CD4-positive, CD25-positive, alpha-beta regulatory T cell (primary cell): ENCODE measurements at regions not wholly inside any gene's neighbourhood (a gene's known extent, or its start where the extent isn't known, plus 50 kb on each side); places are given as distances from the start of the nearest gene placed in this dataset.

Experiments used
- ATAC-seq, 2 donors: fragments of 150-1000 bp; cut with Tn5 transposase; one replicate each; pipeline ENCODE4 v1.10.0; 2021; ENCODE audit warnings: low read depth in 2 of 2, moderate number of reproducible peaks in 2 of 2, moderate library complexity in 1 of 2
- DNase-seq, 3 donors: peaks; one replicate each; pipeline versions ENCODE4 v3.0.0 to v3.0.0-alpha.2; 2012 to 2022; ENCODE audit warnings: mixed read lengths in 1 of 3
- H3K27ac ChIP-seq: one replicate; pipeline ENCODE4 v1.7.0; 2013; ENCODE audit warnings: mild to moderate bottlenecking, low read length; ENCODE audit not compliant: insufficient read depth, poor library complexity, severe bottlenecking
- H3K27me3 ChIP-seq: one replicate; pipeline ENCODE4 v1.7.0; 2013; ENCODE audit warnings: low read length; ENCODE audit not compliant: control insufficient read depth, insufficient read depth
- H3K36me3 ChIP-seq: one replicate; pipeline ENCODE4 v1.7.0; 2013; ENCODE audit warnings: mild to moderate bottlenecking, low read length, moderate library complexity; ENCODE audit not compliant: control insufficient read depth, insufficient read depth
- H3K4me1 ChIP-seq: 2 replicates; pipeline ENCODE4 v1.7.0; 2013; ENCODE audit warnings: mild to moderate bottlenecking, low read length; ENCODE audit not compliant: insufficient read depth, control insufficient read depth, poor library complexity, severe bottlenecking
- H3K4me3 ChIP-seq: one replicate; pipeline ENCODE4 v1.7.0; 2013; ENCODE audit warnings: low read depth, mild to moderate bottlenecking, low read length, moderate library complexity
- H3K9me3 ChIP-seq, 2 experiments: 1 replicate in 1 of 2; 2 replicates in 1 of 2; pipeline ENCODE4 v1.7.0; 2013; ENCODE audit warnings: low read length in 2 of 2, mild to moderate bottlenecking in 1 of 2, moderate library complexity in 1 of 2; ENCODE audit not compliant: control insufficient read depth in 2 of 2
- H3K27ac Mint-ChIP-seq, 3 donors: one replicate each; pipeline ENCODE4 v1.8.0; 2020 to 2022; ENCODE audit warnings: mild to moderate bottlenecking in 3 of 3, mixed read lengths in 3 of 3, moderate library complexity in 2 of 3
- H3K27me3 Mint-ChIP-seq: one replicate; pipeline ENCODE4 v1.8.0; 2022; ENCODE audit warnings: mild to moderate bottlenecking, mixed read lengths
- H3K36me3 Mint-ChIP-seq: one replicate; pipeline ENCODE4 v1.8.0; 2020; ENCODE audit warnings: mixed read lengths
- H3K4me1 Mint-ChIP-seq, 4 donors: one replicate each; pipeline ENCODE4 v1.8.0; 2020 to 2022; ENCODE audit warnings: mixed read lengths in 4 of 4, mild to moderate bottlenecking in 1 of 4
- H3K4me3 Mint-ChIP-seq, 4 donors: one replicate each; pipeline ENCODE4 v1.8.0; 2020 to 2022; ENCODE audit warnings: mild to moderate bottlenecking in 4 of 4, mixed read lengths in 4 of 4, moderate library complexity in 3 of 4
- H3K9me3 Mint-ChIP-seq, 7 donors: one replicate each; pipeline ENCODE4 v1.8.0; 2020 to 2022; ENCODE audit warnings: mixed read lengths in 7 of 7, mild to moderate bottlenecking in 3 of 7, moderate library complexity in 2 of 7

- no peak overlapping the region for H3K4me3 ChIP-seq
- no peak overlapping the region for H3K4me3 Mint-ChIP-seq
- ATAC-seq (no peak), DNase-seq (no peak)
- H3K27ac Mint-ChIP-seq: no peak overlapping the region
- H3K27me3 Mint-ChIP-seq: no peaks in the 10 kb centered on the region
- no peaks in the 10 kb centered on the region for H3K36me3 Mint-ChIP-seq
- no peak overlapping the region for H3K27ac ChIP-seq
- H3K4me1 Mint-ChIP-seq: no peaks in the 10 kb centered on the region
- H3K27me3 ChIP-seq: no peaks in the 10 kb centered on the region
- H3K9me3 ChIP-seq: no peaks in the 10 kb centered on the region
- no peaks in the 10 kb centered on the region for H3K36me3 ChIP-seq
- H3K9me3 Mint-ChIP-seq: peaks cover 0 to 9% (median 3%) of the 10 kb centered on the region in 7 donors
- H3K4me1 ChIP-seq: no peaks in the 10 kb centered on the region
Observed at GRCh38 chr10:83367036-83367435, 772.3 kb upstream of the GHITM start.

- no peaks in the 10 kb centered on the region for H3K36me3 ChIP-seq
- H3K27ac ChIP-seq: no peak overlapping the region
- DNase-seq (no peak), ATAC-seq (no peak)
- Mint-ChIP-seq H3K27ac (no peak overlapping the region), H3K27me3 (no peaks in the 10 kb centered on the region), H3K9me3 (peaks cover 3 to 19% (median 6%) of the 10 kb centered on the region in 7 donors), H3K4me1 (no peaks in the 10 kb centered on the region), H3K4me3 (no peak overlapping the region), H3K36me3 (no peaks in the 10 kb centered on the region)
- no peaks in the 10 kb centered on the region for H3K27me3 ChIP-seq
- H3K9me3 ChIP-seq: no peaks in the 10 kb centered on the region
- no peaks in the 10 kb centered on the region for H3K4me1 ChIP-seq
- no peak overlapping the region for H3K4me3 ChIP-seq
Observed at GRCh38 chr10:83371696-83372490, 767.4 kb upstream of the GHITM start.

DNA sequence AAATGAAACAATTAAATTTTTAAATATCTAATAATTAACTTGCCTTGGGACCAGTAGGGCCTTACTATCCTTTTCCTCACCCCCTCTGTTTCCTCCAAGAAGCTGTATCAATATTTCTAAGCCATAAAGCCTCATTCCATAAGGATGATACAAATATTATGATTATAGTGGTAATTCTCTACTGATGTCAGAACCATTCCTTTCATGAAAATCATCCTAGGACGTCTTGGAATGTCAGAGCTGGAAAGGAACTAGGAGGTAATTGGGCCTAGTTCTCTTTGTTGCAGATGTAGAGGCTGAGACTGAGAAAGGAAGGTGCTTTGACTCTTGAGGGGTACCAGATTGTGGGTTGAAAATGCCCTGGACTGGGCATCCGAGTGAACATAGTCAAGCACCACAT is 766.7 kb upstream of the GHITM start:
- H3K4me3 ChIP-seq: no peak overlapping the region
- no peak for ATAC-seq
- no peaks in the 10 kb centered on the region for H3K36me3 ChIP-seq
- Mint-ChIP-seq H3K27ac (no peak overlapping the region), H3K4me3 (no peak overlapping the region), H3K36me3 (no peaks in the 10 kb centered on the region), H3K9me3 (peaks cover 3 to 24% (median 8%) of the 10 kb centered on the region in 7 donors), H3K4me1 (no peaks in the 10 kb centered on the region), H3K27me3 (no peaks in the 10 kb centered on the region)
- H3K27ac ChIP-seq: no peak overlapping the region
- no peaks in the 10 kb centered on the region for H3K9me3 ChIP-seq
- no peaks in the 10 kb centered on the region for H3K4me1 ChIP-seq
- no peaks in the 10 kb centered on the region for H3K27me3 ChIP-seq
- DNase-seq: no peak

DNA sequence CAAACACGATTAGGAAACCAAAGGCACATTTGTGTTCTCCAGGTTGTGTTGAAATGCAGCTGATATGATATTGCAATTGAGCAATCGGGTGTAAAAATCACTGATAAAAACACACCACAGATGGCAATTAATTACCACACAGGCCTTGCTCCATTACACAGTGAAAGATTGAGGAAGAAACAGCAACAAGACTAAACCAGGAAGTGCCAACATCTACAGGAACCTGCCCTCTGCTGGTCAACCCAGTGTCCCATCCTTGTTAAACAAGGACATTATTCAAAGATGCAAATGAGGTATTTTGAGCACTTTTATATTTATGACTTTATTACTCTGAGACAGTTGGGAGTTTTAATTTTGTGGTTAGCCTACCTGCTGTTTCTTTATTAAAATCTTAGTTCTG is 765.6 kb upstream of the GHITM start:
- H3K36me3 Mint-ChIP-seq: no peaks in the 10 kb centered on the region
- no peak overlapping the region for H3K27ac Mint-ChIP-seq

DNA sequence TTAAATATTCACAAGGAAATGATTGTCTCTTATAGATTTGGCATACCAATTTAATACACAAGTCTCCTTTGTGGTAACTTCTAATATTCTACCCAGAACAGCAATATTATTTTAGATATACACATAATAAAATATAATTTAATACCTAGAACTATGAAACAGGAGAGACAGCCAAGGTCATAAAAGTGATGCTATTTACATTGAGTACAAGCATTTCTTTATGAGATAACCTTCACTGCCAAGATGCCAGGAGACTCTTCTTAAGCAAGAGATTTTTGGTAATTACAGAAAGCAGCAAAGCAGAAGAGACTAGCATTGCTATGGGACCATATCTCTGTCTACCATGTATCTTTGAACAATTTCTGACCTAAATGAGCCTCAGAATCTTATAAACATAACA is 764.6 kb upstream of the GHITM start:
- no peaks in the 10 kb centered on the region for H3K36me3 ChIP-seq
- ATAC-seq (no peak), DNase-seq (no peak)
- Mint-ChIP-seq H3K36me3 (no peaks in the 10 kb centered on the region), H3K9me3 (peaks cover 3 to 21% (median 8%) of the 10 kb centered on the region in 7 donors), H3K4me1 (no peaks in the 10 kb centered on the region), H3K4me3 (no peak overlapping the region), H3K27ac (no peak overlapping the region), H3K27me3 (no peaks in the 10 kb centered on the region)
- no peak overlapping the region for H3K4me3 ChIP-seq
- H3K27ac ChIP-seq: no peak overlapping the region
- H3K4me1 ChIP-seq: no peaks in the 10 kb centered on the region
- H3K27me3 ChIP-seq: no peaks in the 10 kb centered on the region
- H3K9me3 ChIP-seq: no peaks in the 10 kb centered on the region

More for the DNA sequence above, 765.6 kb upstream of the GHITM start:
- Histone ChIP-seq H3K27ac (no peak overlapping the region), H3K27me3 (no peaks in the 10 kb centered on the region), H3K4me1 (no peaks in the 10 kb centered on the region), H3K36me3 (no peaks in the 10 kb centered on the region), H3K9me3 (no peaks in the 10 kb centered on the region), H3K4me3 (no peak overlapping the region)
- H3K4me1 Mint-ChIP-seq: no peaks in the 10 kb centered on the region
- H3K4me3 Mint-ChIP-seq: no peak overlapping the region
- H3K27me3 Mint-ChIP-seq: no peaks in the 10 kb centered on the region
- peaks cover 1 to 24% (median 8%) of the 10 kb centered on the region in 7 donors for H3K9me3 Mint-ChIP-seq
- ATAC-seq: no peak
- no peak for DNase-seq

DNA sequence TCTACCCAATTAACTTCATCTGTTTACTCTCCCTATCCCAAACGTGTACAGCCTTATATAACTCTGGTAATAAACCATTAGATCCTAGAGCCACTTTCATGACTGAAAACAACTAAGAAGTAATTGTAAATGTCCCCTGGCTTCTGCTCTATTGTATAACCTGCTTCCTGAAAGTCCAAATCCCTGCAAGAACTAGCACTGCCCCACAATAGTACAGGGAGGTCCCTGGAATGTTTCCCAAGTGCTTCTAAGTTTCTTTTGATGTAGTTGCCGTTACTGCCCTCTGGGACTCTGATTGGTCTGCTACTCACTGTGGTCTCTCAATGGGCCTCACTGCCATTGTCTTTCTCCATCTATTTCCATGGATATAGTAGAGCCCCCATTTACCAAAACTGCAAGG is 764.0 kb upstream of the GHITM start:
- no peaks in the 10 kb centered on the region for H3K4me1 Mint-ChIP-seq
- no peak overlapping the region for H3K27ac Mint-ChIP-seq
- no peak overlapping the region for H3K4me3 ChIP-seq

GRCh38 chr10:83397806-83398205 is 741.5 kb upstream of the GHITM start:
- Mint-ChIP-seq H3K27ac (no peak overlapping the region), H3K4me1 (no peaks in the 10 kb centered on the region), H3K27me3 (no peaks in the 10 kb centered on the region), H3K36me3 (no peaks in the 10 kb centered on the region), H3K4me3 (no peak overlapping the region), H3K9me3 (peaks cover 0 to 13% (median 4%) of the 10 kb centered on the region in 7 donors)
- H3K9me3 ChIP-seq: no peaks in the 10 kb centered on the region
- H3K4me3 ChIP-seq: no peak overlapping the region
- no peak for ATAC-seq
- DNase-seq: no peak
- H3K27me3 ChIP-seq: no peaks in the 10 kb centered on the region
- no peak overlapping the region for H3K27ac ChIP-seq
- H3K36me3 ChIP-seq: no peaks in the 10 kb centered on the region
- H3K4me1 ChIP-seq: no peaks in the 10 kb centered on the region

More for the DNA sequence above, 764.0 kb upstream of the GHITM start:
- no peak overlapping the region for H3K4me3 Mint-ChIP-seq
- no peaks in the 10 kb centered on the region for H3K4me1 ChIP-seq
- no peaks in the 10 kb centered on the region for H3K36me3 ChIP-seq
- H3K9me3 ChIP-seq: no peaks in the 10 kb centered on the region
- no peaks in the 10 kb centered on the region for H3K27me3 ChIP-seq
- no peak overlapping the region for H3K27ac ChIP-seq
- ATAC-seq (no peak), DNase-seq (no peak)
- H3K9me3 Mint-ChIP-seq: peaks cover 4 to 22% (median 7%) of the 10 kb centered on the region in 7 donors
- no peaks in the 10 kb centered on the region for H3K27me3 Mint-ChIP-seq
- H3K36me3 Mint-ChIP-seq: no peaks in the 10 kb centered on the region

- no peaks in the 10 kb centered on the region for H3K4me1 Mint-ChIP-seq
- H3K27me3 Mint-ChIP-seq: no peaks in the 10 kb centered on the region
- DNase-seq (no peak), ATAC-seq (no peak)
- H3K27ac Mint-ChIP-seq: no peak overlapping the region
- H3K9me3 Mint-ChIP-seq: peaks cover 0 to 16% (median 2%) of the 10 kb centered on the region in 7 donors
- Histone ChIP-seq H3K4me1 (no peaks in the 10 kb centered on the region), H3K27me3 (no peaks in the 10 kb centered on the region), H3K9me3 (no peaks in the 10 kb centered on the region), H3K4me3 (no peak overlapping the region), H3K36me3 (no peaks in the 10 kb centered on the region), H3K27ac (no peak overlapping the region)
- no peak overlapping the region for H3K4me3 Mint-ChIP-seq
- no peaks in the 10 kb centered on the region for H3K36me3 Mint-ChIP-seq
Observed at GRCh38 chr10:83410570-83410969, 728.7 kb upstream of the GHITM start.
